H1 (cell line): ENCODE measurements at regions not wholly inside any gene's neighbourhood (a gene's known extent, or its start where the extent isn't known, plus 50 kb on each side); places are given as distances from the start of the nearest gene placed in this dataset.

Source experiments
- CTCF ChIA-PET: fragments of 300-600 bp; sonication (Branson Sonifier 250); formaldehyde crosslinking; loops from one replicate; lab custom pipeline; 2021; ENCODE audit not compliant: partially characterized antibody; lab: Charles Lee
- POLR2A ChIA-PET: fragments of 300-600 bp; sonication (Branson Sonifier 250); formaldehyde crosslinking; loops from one replicate; lab custom pipeline; 2021; ENCODE audit warnings: inconsistent platforms; ENCODE audit not compliant: partially characterized antibody; lab: Charles Lee
- DNase-seq, 2 experiments: peaks; one replicate each; pipeline versions ENCODE4 v3.0.0 to v3.0.0-alpha.2; 2010 to 2022; ENCODE audit warnings: low spot score in 2 of 2, low read depth in 1 of 2, mixed read lengths in 1 of 2
- FAIRE-seq: peaks from 2 replicates; lab custom pipeline; 2011; peaks lifted over from hg19 to GRCh38; lab: Jason Lieb, UNC
- H2AFZ ChIP-seq: 2 replicates; pipeline ENCODE4 v1.8.1; 2012; ENCODE audit warnings: low read length, inconsistent platforms
- H2AK5ac ChIP-seq: 2 replicates; pipeline ENCODE4 v1.6.1; 2013; ENCODE audit warnings: low read depth, low read length
- H2BK120ac ChIP-seq: replicated peaks from 2 replicates; pipeline ENCODE3; 2013; ENCODE audit warnings: low read depth, low read length, inconsistent platforms
- H2BK12ac ChIP-seq: 2 replicates; pipeline ENCODE4 v1.6.1; 2013; ENCODE audit warnings: low read depth, low read length
- H2BK15ac ChIP-seq: 2 replicates; pipeline ENCODE4 v1.6.1; 2013; ENCODE audit warnings: low read length
- H2BK20ac ChIP-seq: 2 replicates; pipeline ENCODE4 v1.6.1; 2013; ENCODE audit warnings: low read length
- H2BK5ac ChIP-seq: 2 replicates; pipeline ENCODE4 v1.6.1; 2013; ENCODE audit warnings: low read depth, low read length
- H3K14ac ChIP-seq: 2 replicates; pipeline ENCODE4 v1.6.1; 2013; ENCODE audit warnings: inconsistent platforms; ENCODE audit not compliant: insufficient read length
- H3K18ac ChIP-seq: 2 replicates; pipeline ENCODE4 v1.6.1; 2013; ENCODE audit warnings: low read length; ENCODE audit errors: extremely low read depth
- H3K23ac ChIP-seq: 2 replicates; pipeline ENCODE4 v1.6.1; 2013; ENCODE audit warnings: inconsistent platforms; ENCODE audit not compliant: insufficient read length
- H3K23me2 ChIP-seq: 2 replicates; pipeline ENCODE4 v1.6.1; 2013; ENCODE audit warnings: low read depth, low read length
- H3K27ac ChIP-seq: 2 replicates; pipeline ENCODE4 v1.6.1; 2011; ENCODE audit warnings: low read depth, low read length, inconsistent platforms
- H3K27me3 ChIP-seq, 4 experiments: replicated peaks in 1 of 4; 1 replicate in 1 of 4; 2 replicates in 3 of 4; pipeline versions ENCODE4 v1.6.1 to v1.8.1; 2011 to 2013; ENCODE audit warnings: low read length in 3 of 4, mild to moderate bottlenecking in 3 of 4, inconsistent platforms in 2 of 4, mixed read lengths in 2 of 4, moderate library complexity in 1 of 4; ENCODE audit not compliant: control insufficient read depth in 3 of 4, insufficient read depth in 3 of 4; ENCODE audit errors: extremely low read depth in 1 of 4
- H3K36me3 ChIP-seq, 4 experiments: 2 replicates each; pipeline versions ENCODE4 v1.6.1 to v1.8.1; 2011 to 2013; ENCODE audit warnings: mild to moderate bottlenecking in 4 of 4, low read length in 3 of 4, moderate library complexity in 2 of 4, control low read depth in 1 of 4, inconsistent platforms in 1 of 4; ENCODE audit not compliant: insufficient read depth in 4 of 4, control insufficient read depth in 2 of 4
- H3K4ac ChIP-seq: replicated peaks from 2 replicates; pipeline ENCODE3; 2013; ENCODE audit warnings: low read length, low read depth, mixed read lengths, inconsistent platforms; ENCODE audit not compliant: insufficient read length
- H3K4me1 ChIP-seq, 4 experiments: replicated peaks in 1 of 4; 1 replicate in 1 of 4; 2 replicates in 3 of 4; pipeline versions ENCODE4 v1.6.1 to v1.8.1; 2011 to 2013; ENCODE audit warnings: low read length in 3 of 4, inconsistent platforms in 2 of 4, mixed read lengths in 1 of 4; ENCODE audit not compliant: insufficient read depth in 4 of 4, control insufficient read depth in 3 of 4
- H3K4me2 ChIP-seq, 2 experiments: 2 replicates each; pipeline versions ENCODE4 v1.6.1 to v1.8.1; 2011 to 2013; ENCODE audit warnings: low read depth in 2 of 2, low read length in 2 of 2, control low read depth in 1 of 2, inconsistent platforms in 1 of 2, mild to moderate bottlenecking in 1 of 2; ENCODE audit not compliant: insufficient read depth in 1 of 2
- H3K4me3 ChIP-seq, 4 experiments: fragments of 200-600, 300-600 bp in 1 of 4; sonication (generic), shearing (Covaris generic), sonication (Bioruptor Twin) in 1 of 4; 2 replicates each; pipeline versions ENCODE4 v1.5.1 to v1.8.1; 2011 to 2016; ENCODE audit warnings: low read length in 4 of 4, low read depth in 3 of 4, control low read depth in 2 of 4, inconsistent platforms in 2 of 4, mild to moderate bottlenecking in 2 of 4, mixed read lengths in 1 of 4, moderate library complexity in 1 of 4; ENCODE audit not compliant: insufficient read depth in 2 of 4; ENCODE audit errors: extremely low read depth in 1 of 4
- H3K56ac ChIP-seq: replicated peaks from 2 replicates; pipeline ENCODE3; 2013; ENCODE audit warnings: low read depth, mild to moderate bottlenecking, mixed read lengths, low read length, inconsistent platforms; ENCODE audit not compliant: insufficient read length
- H3K79me1 ChIP-seq: 2 replicates; pipeline ENCODE4 v1.6.1; 2013; ENCODE audit warnings: low read depth, low read length, control low read depth
- H3K79me2 ChIP-seq, 2 experiments: 2 replicates each; pipeline versions ENCODE4 v1.6.1 to v1.8.1; 2012 to 2013; ENCODE audit warnings: low read length in 2 of 2, mild to moderate bottlenecking in 2 of 2, inconsistent platforms in 1 of 2; ENCODE audit not compliant: insufficient read depth in 2 of 2, control insufficient read depth in 1 of 2
- H3K9ac ChIP-seq, 4 experiments: replicated peaks in 1 of 4; 1 replicate in 1 of 4; 2 replicates in 3 of 4; pipeline versions ENCODE4 v1.6.1 to v1.8.1; 2011 to 2013; ENCODE audit warnings: low read depth in 3 of 4, low read length in 3 of 4, control low read depth in 2 of 4, mild to moderate bottlenecking in 2 of 4, moderate library complexity in 2 of 4, inconsistent platforms in 1 of 4; ENCODE audit errors: extremely low read depth in 1 of 4
- H3K9me3 ChIP-seq, 2 experiments: 2 replicates each; pipeline versions ENCODE4 v1.6.1 to v1.8.1; 2012 to 2013; ENCODE audit warnings: mild to moderate bottlenecking in 2 of 2, moderate library complexity in 2 of 2, control low read depth in 1 of 2, inconsistent platforms in 1 of 2, low read depth in 1 of 2, low read length in 1 of 2, mixed read lengths in 1 of 2; ENCODE audit not compliant: insufficient read depth in 2 of 2
- H4K20me1 ChIP-seq, 2 experiments: replicated peaks in 1 of 2; 2 replicates each; pipeline versions ENCODE3 to v1.8.1; 2011 to 2013; ENCODE audit warnings: inconsistent platforms in 2 of 2, low read length in 2 of 2, mild to moderate bottlenecking in 1 of 2; ENCODE audit not compliant: insufficient read depth in 2 of 2, control insufficient read depth in 1 of 2
- H4K5ac ChIP-seq: 2 replicates; pipeline ENCODE4 v1.6.1; 2013; ENCODE audit warnings: low read length, low read depth, mixed read lengths, inconsistent platforms; ENCODE audit not compliant: insufficient read length
- H4K8ac ChIP-seq: 2 replicates; pipeline ENCODE4 v1.8.0; 2013; ENCODE audit warnings: mild to moderate bottlenecking, moderate library complexity, low read length, inconsistent platforms; ENCODE audit not compliant: insufficient read depth; ENCODE audit errors: extremely low read depth
- H4K91ac ChIP-seq: replicated peaks from 2 replicates; pipeline ENCODE3; 2013; ENCODE audit warnings: low read length, mixed read lengths, inconsistent platforms; ENCODE audit not compliant: insufficient read length
- ATF3 ChIP-seq: IDR thresholded peaks from 2 replicates; pipeline ENCODE4 v1.6.1; 2011; ENCODE audit warnings: low read depth, mild to moderate bottlenecking, low read length; ENCODE audit not compliant: insufficient read depth
- BRCA1 ChIP-seq: IDR thresholded peaks from 2 replicates; pipeline ENCODE4 v1.6.1; 2012; ENCODE audit warnings: low read depth, low read length, improper control_type of control experiment
- CTBP2 ChIP-seq: IDR thresholded peaks from 2 replicates; pipeline ENCODE4 v1.7.0; 2011; ENCODE audit warnings: borderline replicate concordance, mild to moderate bottlenecking, moderate library complexity, mixed read lengths, low read length; ENCODE audit not compliant: insufficient read depth, insufficient read length
- E2F6 ChIP-seq: IDR thresholded peaks from 2 replicates; pipeline ENCODE4 v1.6.1; 2012; ENCODE audit warnings: inconsistent platforms
- EZH2 ChIP-seq: fragments of 200-600 bp; sonication (generic); IDR thresholded peaks from 2 replicates; pipeline ENCODE4 v1.7.1; 2012; ENCODE audit warnings: low read depth, mild to moderate bottlenecking, moderate library complexity, low read length, inconsistent platforms; ENCODE audit not compliant: severe bottlenecking
- HDAC6 ChIP-seq: IDR thresholded peaks from one replicate; pipeline ENCODE4 v1.7.1; 2012; ENCODE audit warnings: low read depth, mild to moderate bottlenecking, inconsistent platforms, low read length, moderate library complexity
- KDM4A ChIP-seq: IDR thresholded peaks from one replicate; pipeline ENCODE4 v1.7.1; 2012; ENCODE audit warnings: low read depth, mild to moderate bottlenecking, moderate library complexity, low read length, inconsistent platforms; ENCODE audit not compliant: severe bottlenecking
- POU5F1 ChIP-seq: IDR thresholded peaks from 2 replicates; pipeline ENCODE4 v1.6.1; 2011; ENCODE audit warnings: low read depth, mild to moderate bottlenecking, low read length, moderate library complexity
- ZNF274 ChIP-seq: IDR thresholded peaks from 2 replicates; pipeline ENCODE4 v1.7.0; 2012; ENCODE audit warnings: low read length, borderline replicate concordance; ENCODE audit errors: extremely low read depth
- WGBS, 2 experiments: shearing (Covaris generic) in 1 of 2; methylation state at CpG; one replicate each; pipeline versions ENCODE4 v1.1.6 to v1.1.7; 2013 to 2015; ENCODE audit warnings: low lambda C conversion rate in 2 of 2, mixed read lengths in 2 of 2, inconsistent platforms in 1 of 2, low coverage in 1 of 2, missing lambda C conversion rate in 1 of 2; ENCODE audit not compliant: insufficient replicate concordance in 2 of 2, insufficient coverage in 1 of 2, insufficient read length in 1 of 2; ENCODE audit errors: extremely low coverage in 1 of 2, missing lambda C conversion rate in 1 of 2; 5-methylcytosine and 5-hydroxymethylcytosine counted together
- TF ChIP-seq, protein P1 (sequence below): IDR thresholded peaks from 2 replicates; pipeline ENCODE4 v1.6.1; 2012; ENCODE audit warnings: inconsistent platforms

DNA sequence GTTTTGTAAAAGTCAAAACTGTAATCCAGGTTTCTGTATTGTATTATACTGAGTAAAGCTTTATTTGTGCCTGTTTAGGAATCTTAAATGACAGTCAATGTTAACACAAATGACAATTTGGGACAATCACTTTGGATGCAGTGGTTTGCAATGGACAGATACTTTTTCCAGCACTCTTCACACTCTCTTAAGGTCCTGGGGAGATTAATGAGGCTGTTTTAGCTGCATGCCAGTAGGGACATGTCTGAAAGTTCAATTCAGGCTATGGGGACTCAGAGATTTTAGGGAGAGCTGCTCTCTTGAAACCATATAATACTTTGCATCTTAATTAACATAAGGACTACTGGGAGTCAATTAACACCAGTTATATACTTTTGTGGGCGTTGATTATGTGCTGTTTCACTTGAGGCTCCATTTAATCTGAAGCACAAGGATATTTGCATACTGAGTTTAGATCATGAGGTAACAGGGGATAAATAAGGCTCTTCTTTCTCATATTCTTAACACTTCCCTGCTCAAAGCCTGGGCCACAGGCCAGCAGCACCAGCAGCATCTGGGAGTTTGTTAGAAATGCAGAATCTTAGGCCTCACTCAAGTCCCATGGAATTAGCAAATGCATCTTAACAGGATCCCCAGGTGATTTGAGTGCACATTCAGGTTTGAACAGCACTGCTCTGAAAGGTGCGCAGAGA, 972.8 kb downstream of the PLOD2 start:
- H3K9ac ChIP-seq, result no peak overlapping the region
- no peaks in the 10 kb centered on the region for H3K23me2 ChIP-seq
- no peak overlapping the region for H3K56ac ChIP-seq
- no peaks in the 10 kb centered on the region for H3K27me3 ChIP-seq
- peak overlapping the region; percentile 65; the same call in 1 of the 2 replicates for H4K8ac ChIP-seq
- no peak overlapping the region for H3K27ac ChIP-seq
- H2AFZ ChIP-seq, result no peak overlapping the region; the same call in 1 of the 2 replicates
- no peak overlapping the region for H4K91ac ChIP-seq
- no peaks in the 10 kb centered on the region for H3K9me3 ChIP-seq
- CTCF ChIA-PET, result no interaction called here
- FAIRE-seq (no peak), DNase-seq (no peak)
- no peak overlapping the region for H2BK20ac ChIP-seq
- H3K79me1 ChIP-seq, result no peaks in the 10 kb centered on the region
- H3K4me2 ChIP-seq, result no peak overlapping the region
- no peak overlapping the region for H3K14ac ChIP-seq
- no peaks in the 10 kb centered on the region for H3K36me3 ChIP-seq
- H3K23ac ChIP-seq, result no peak overlapping the region
- H4K5ac ChIP-seq, result no peak overlapping the region
- no peak overlapping the region for H2BK12ac ChIP-seq
- H4K20me1 ChIP-seq, result no peaks in the 10 kb centered on the region
- H3K79me2 ChIP-seq, result no peaks in the 10 kb centered on the region
- POLR2A ChIA-PET, result no interaction called here
- H2BK120ac ChIP-seq, result no peak overlapping the region
- H3K4me3 ChIP-seq, result no peak overlapping the region
- H3K18ac ChIP-seq, result no peak overlapping the region
- no peak overlapping the region for H2BK15ac ChIP-seq
- no peak overlapping the region for H2AK5ac ChIP-seq
- H2BK5ac ChIP-seq, result no peak overlapping the region
- H3K4ac ChIP-seq, result no peak overlapping the region
- 61% methylated on average over 2 of the region's 2 CpGs; no CpG with 5 or more reads in 1 of the 2 experiments for WGBS, 2 experiments
- H3K4me1 ChIP-seq, result no peaks in the 10 kb centered on the region
- TF ChIP-seq KDM4A (no peak), HDAC6 (no peak), POU5F1 (no peak), ATF3 (no peak), BRCA1 (no peak), ZNF274 (no peak), EZH2 (no peak), CTBP2 (no peak), E2F6 (no peak)
- TF ChIP-seq, protein P1, sequence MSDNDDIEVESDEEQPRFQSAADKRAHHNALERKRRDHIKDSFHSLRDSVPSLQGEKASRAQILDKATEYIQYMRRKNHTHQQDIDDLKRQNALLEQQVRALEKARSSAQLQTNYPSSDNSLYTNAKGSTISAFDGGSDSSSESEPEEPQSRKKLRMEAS, result no peak
